ENCODE measurements at regions not wholly inside any gene's neighbourhood (a gene's known extent, or its start where the extent isn't known, plus 50 kb on each side); places are given as distances from the start of the nearest gene placed in this dataset.

DNA sequence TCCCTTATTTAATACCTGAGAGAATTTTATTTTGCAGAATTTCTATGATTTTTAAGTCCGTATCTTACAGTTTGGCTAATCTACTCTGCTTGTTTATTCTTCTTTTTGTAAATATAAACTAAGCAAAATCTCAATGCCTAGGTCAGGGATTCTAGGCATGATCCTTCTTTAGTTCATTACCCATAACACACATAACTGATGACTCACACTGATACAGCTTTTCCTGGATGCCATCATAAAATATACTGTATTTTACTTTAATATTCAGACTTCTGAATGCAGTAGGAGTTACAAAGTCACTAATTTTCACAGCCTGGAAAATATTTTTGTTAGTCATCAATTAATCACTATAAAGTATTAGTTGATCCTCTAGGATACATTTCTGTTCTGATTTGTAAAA, 898.2 kb upstream of the RAG2 start:
- H3K27ac ChIP-seq (replicated peaks), result no peak overlapping the region
- H3K27me3 ChIP-seq (ENCODE audit: insufficient read depth, poor library complexity, severe bottlenecking), result no peaks in the 10 kb centered on the region
- TF ChIP-seq, protein P1, sequence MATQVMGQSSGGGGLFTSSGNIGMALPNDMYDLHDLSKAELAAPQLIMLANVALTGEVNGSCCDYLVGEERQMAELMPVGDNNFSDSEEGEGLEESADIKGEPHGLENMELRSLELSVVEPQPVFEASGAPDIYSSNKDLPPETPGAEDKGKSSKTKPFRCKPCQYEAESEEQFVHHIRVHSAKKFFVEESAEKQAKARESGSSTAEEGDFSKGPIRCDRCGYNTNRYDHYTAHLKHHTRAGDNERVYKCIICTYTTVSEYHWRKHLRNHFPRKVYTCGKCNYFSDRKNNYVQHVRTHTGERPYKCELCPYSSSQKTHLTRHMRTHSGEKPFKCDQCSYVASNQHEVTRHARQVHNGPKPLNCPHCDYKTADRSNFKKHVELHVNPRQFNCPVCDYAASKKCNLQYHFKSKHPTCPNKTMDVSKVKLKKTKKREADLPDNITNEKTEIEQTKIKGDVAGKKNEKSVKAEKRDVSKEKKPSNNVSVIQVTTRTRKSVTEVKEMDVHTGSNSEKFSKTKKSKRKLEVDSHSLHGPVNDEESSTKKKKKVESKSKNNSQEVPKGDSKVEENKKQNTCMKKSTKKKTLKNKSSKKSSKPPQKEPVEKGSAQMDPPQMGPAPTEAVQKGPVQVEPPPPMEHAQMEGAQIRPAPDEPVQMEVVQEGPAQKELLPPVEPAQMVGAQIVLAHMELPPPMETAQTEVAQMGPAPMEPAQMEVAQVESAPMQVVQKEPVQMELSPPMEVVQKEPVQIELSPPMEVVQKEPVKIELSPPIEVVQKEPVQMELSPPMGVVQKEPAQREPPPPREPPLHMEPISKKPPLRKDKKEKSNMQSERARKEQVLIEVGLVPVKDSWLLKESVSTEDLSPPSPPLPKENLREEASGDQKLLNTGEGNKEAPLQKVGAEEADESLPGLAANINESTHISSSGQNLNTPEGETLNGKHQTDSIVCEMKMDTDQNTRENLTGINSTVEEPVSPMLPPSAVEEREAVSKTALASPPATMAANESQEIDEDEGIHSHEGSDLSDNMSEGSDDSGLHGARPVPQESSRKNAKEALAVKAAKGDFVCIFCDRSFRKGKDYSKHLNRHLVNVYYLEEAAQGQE (IDR thresholded peaks at IDR 0.05; ENCODE audit: insufficient replicate concordance, low read depth), result no peak
- TF ChIP-seq, protein P2, sequence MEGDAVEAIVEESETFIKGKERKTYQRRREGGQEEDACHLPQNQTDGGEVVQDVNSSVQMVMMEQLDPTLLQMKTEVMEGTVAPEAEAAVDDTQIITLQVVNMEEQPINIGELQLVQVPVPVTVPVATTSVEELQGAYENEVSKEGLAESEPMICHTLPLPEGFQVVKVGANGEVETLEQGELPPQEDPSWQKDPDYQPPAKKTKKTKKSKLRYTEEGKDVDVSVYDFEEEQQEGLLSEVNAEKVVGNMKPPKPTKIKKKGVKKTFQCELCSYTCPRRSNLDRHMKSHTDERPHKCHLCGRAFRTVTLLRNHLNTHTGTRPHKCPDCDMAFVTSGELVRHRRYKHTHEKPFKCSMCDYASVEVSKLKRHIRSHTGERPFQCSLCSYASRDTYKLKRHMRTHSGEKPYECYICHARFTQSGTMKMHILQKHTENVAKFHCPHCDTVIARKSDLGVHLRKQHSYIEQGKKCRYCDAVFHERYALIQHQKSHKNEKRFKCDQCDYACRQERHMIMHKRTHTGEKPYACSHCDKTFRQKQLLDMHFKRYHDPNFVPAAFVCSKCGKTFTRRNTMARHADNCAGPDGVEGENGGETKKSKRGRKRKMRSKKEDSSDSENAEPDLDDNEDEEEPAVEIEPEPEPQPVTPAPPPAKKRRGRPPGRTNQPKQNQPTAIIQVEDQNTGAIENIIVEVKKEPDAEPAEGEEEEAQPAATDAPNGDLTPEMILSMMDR (IDR thresholded peaks at IDR 0.05; ENCODE audit: insufficient read depth, low read length), result no peak
- H3K4me3 ChIP-seq (replicated peaks; ENCODE audit: insufficient read depth, low read length), result no peak overlapping the region
- DNase-seq (ENCODE audit: low read depth in 1 of 2, low spot score in 1 of 2), result no peak

DNA sequence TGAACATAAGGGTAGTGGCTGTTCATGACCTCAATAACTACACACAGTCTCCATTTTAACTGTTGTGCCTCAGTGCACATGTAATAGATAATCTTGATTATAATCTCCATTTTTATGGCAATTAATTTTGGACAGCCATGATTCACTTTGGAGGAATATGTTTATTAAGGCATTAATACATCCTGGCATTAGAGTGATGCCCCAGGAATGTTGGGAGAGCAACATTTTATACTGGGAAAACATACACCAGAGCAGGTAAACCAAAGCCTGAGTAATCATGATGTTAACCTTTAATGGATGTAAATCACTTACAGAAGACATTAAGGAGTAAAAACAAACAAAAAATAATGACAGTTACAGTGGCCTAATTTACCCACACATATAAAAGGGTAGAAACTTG, 886.3 kb upstream of the RAG2 start:
- TF ChIP-seq, protein P1 (IDR thresholded peaks at IDR 0.05; ENCODE audit: insufficient replicate concordance, low read depth), result no peak
- Histone ChIP-seq H3K27ac (replicated peaks) (no peak overlapping the region), H3K27me3 (ENCODE audit: insufficient read depth, poor library complexity, severe bottlenecking) (no peaks in the 10 kb centered on the region), H3K4me3 (replicated peaks; ENCODE audit: insufficient read depth, low read length) (no peak overlapping the region)
- no peak for DNase-seq (ENCODE audit: low read depth in 1 of 2, low spot score in 1 of 2)

DNA sequence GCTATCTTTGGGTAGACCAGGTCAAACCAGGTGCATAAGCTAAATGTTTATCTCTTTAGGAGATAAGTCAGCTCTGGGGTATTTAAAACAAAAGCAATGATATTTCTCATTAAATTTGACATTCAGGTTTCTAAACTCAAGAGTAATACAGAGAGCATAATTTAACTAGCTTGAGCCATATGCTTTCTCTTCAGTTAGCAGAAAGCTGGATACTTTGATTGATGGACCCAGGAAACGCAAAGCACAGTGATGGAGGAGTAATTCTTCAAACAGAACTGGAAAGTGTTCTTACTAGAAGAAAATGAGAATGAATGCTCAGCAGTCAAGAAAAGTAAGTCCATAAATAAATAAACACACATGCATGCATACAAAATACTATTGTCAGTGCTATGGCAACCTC, 885.7 kb upstream of the RAG2 start:
- Histone ChIP-seq H3K4me3 (replicated peaks; ENCODE audit: insufficient read depth, low read length) (no peak overlapping the region), H3K27me3 (ENCODE audit: insufficient read depth, poor library complexity, severe bottlenecking) (no peaks in the 10 kb centered on the region), H3K27ac (replicated peaks) (no peak overlapping the region)
- TF ChIP-seq, protein P2 (IDR thresholded peaks at IDR 0.05; ENCODE audit: insufficient read depth, low read length), result no peak
- no peak for TF ChIP-seq GABPA (IDR thresholded peaks at IDR 0.05; ENCODE audit: low read depth)
- no peak for TF ChIP-seq POLR2AphosphoS5 (IDR thresholded peaks at IDR 0.05; ENCODE audit: low read depth)
- no peak for TF ChIP-seq SPI1 (IDR thresholded peaks at IDR 0.05; ENCODE audit: borderline replicate concordance, low read depth)
- TF ChIP-seq, protein P1 (IDR thresholded peaks at IDR 0.05; ENCODE audit: insufficient replicate concordance, low read depth), result no peak
- DNase-seq (ENCODE audit: low read depth in 1 of 2, low spot score in 1 of 2), result no peak

DNA sequence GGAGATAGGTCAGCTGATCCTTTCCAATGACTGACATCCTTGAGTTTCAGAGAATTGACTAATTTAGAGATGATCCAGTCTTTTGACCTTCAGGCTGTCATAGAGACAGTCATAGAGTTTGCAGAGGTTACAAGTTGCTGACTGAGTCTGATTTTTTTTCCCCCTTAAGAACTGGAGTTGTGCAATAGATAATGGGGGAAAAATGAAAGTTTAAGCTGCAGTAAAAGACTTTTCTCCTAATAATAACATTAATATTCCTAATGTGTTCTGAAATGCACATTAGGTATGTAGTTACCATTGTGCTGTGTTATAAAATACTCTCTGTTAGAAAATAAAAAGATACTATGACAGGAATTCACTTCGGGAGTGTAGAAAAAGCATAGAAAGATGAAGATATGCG, 876.9 kb upstream of the RAG2 start:
- DNase-seq (ENCODE audit: low read depth in 1 of 2, low spot score in 1 of 2), result no peak
- no peak overlapping the region for H3K4me3 ChIP-seq (replicated peaks; ENCODE audit: insufficient read depth, low read length)
- no peak for TF ChIP-seq SPI1 (IDR thresholded peaks at IDR 0.05; ENCODE audit: borderline replicate concordance, low read depth)
- H3K27me3 ChIP-seq (ENCODE audit: insufficient read depth, poor library complexity, severe bottlenecking), result no peaks in the 10 kb centered on the region
- no peak overlapping the region for H3K27ac ChIP-seq (replicated peaks)

Data from HL-60 (cell line).